Right lobe of liver (tissue), 4 donors: ENCODE measurements at regions not wholly inside any gene's neighbourhood (a gene's known extent, or its start where the extent isn't known, plus 50 kb on each side); places are given as distances from the start of the nearest gene placed in this dataset.

ENCODE experiments used
- POLR2A ChIP-seq: fragments of 450-650 bp; IDR thresholded peaks from one replicate; pipeline ENCODE4 v1.6.1; 2017; ENCODE audit warnings: antibody characterized with exemption, mild to moderate bottlenecking
- TF ChIP-seq, protein P1 (sequence below), 4 donors: fragments of 200-600 bp in 3 of 4; fragments of 450-650 bp in 1 of 4; IDR thresholded peaks; one replicate each; pipeline versions ENCODE4 v1.5.1 to v1.8.0; 2016 to 2022; ENCODE audit warnings: antibody characterized with exemption in 4 of 4, mild to moderate bottlenecking in 2 of 4
- donor health status: DM: no; HTN: no; CAD: no.
- donor health status: DM: no; HTN: no; CAD: no.
- donor health status: DM: no; HTN: yes; CAD: no.

DNA sequence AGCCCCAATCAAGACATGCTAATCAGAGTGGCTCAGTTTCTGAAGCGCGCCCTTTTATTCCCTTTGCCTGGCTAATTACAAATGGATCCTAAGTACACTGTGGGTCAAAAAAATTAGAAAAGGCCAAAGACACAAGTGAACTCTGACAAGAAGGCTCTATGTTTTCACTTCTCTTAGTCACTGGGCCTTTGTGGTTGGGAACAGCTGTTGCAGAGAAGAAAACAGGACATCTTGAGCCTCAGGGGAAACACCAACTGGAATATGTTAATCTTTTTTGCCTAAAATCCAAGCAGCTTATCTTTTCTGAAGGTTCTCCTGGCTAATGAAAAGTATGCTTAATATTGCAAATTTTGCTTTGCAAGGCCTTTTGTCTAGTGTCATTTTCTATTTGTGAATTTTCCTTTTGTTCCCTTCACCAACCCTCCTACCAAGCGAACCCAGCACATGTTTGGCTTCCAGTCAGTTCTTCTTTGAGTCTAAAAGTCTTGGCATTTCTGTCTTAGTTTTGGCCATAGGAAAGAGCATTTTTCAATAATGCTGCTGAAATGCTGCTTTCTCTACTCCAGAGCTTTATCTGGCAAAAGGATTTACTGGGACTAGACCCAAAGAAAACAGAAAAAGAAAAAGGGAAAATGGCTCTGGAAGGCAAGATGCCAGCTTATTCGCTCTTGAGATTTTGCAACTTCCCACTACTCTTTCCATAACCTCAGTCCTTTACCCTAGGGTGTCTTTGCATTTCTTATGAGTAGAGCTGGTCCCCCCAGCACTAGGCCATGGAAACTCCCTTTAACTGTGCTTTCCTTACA, 440.2 kb upstream of the ST6GAL2 start:
- TF ChIP-seq, protein P1, sequence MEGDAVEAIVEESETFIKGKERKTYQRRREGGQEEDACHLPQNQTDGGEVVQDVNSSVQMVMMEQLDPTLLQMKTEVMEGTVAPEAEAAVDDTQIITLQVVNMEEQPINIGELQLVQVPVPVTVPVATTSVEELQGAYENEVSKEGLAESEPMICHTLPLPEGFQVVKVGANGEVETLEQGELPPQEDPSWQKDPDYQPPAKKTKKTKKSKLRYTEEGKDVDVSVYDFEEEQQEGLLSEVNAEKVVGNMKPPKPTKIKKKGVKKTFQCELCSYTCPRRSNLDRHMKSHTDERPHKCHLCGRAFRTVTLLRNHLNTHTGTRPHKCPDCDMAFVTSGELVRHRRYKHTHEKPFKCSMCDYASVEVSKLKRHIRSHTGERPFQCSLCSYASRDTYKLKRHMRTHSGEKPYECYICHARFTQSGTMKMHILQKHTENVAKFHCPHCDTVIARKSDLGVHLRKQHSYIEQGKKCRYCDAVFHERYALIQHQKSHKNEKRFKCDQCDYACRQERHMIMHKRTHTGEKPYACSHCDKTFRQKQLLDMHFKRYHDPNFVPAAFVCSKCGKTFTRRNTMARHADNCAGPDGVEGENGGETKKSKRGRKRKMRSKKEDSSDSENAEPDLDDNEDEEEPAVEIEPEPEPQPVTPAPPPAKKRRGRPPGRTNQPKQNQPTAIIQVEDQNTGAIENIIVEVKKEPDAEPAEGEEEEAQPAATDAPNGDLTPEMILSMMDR (IDR thresholded peaks at IDR 0.05) = no peak
- TF ChIP-seq POLR2A = no peak
